H1 (cell line): ENCODE measurements at regions not wholly inside any gene's neighbourhood (a gene's known extent, or its start where the extent isn't known, plus 50 kb on each side); places are given as distances from the start of the nearest gene placed in this dataset.

Source experiments
- CTCF ChIA-PET: fragments of 300-600 bp; sonication (Branson Sonifier 250); formaldehyde crosslinking; loops from one replicate; lab custom pipeline; 2021; ENCODE audit not compliant: partially characterized antibody; lab: Charles Lee
- POLR2A ChIA-PET: fragments of 300-600 bp; sonication (Branson Sonifier 250); formaldehyde crosslinking; loops from one replicate; lab custom pipeline; 2021; ENCODE audit warnings: inconsistent platforms; ENCODE audit not compliant: partially characterized antibody; lab: Charles Lee
- DNase-seq, 2 experiments: peaks; one replicate each; pipeline versions ENCODE4 v3.0.0 to v3.0.0-alpha.2; 2010 to 2022; ENCODE audit warnings: low spot score in 2 of 2, low read depth in 1 of 2, mixed read lengths in 1 of 2
- FAIRE-seq: peaks from 2 replicates; lab custom pipeline; 2011; peaks lifted over from hg19 to GRCh38; lab: Jason Lieb, UNC
- H2AFZ ChIP-seq: 2 replicates; pipeline ENCODE4 v1.8.1; 2012; ENCODE audit warnings: low read length, inconsistent platforms
- H2AK5ac ChIP-seq: 2 replicates; pipeline ENCODE4 v1.6.1; 2013; ENCODE audit warnings: low read depth, low read length
- H2BK120ac ChIP-seq: replicated peaks from 2 replicates; pipeline ENCODE3; 2013; ENCODE audit warnings: low read depth, low read length, inconsistent platforms
- H2BK12ac ChIP-seq: 2 replicates; pipeline ENCODE4 v1.6.1; 2013; ENCODE audit warnings: low read depth, low read length
- H2BK15ac ChIP-seq: 2 replicates; pipeline ENCODE4 v1.6.1; 2013; ENCODE audit warnings: low read length
- H2BK20ac ChIP-seq: 2 replicates; pipeline ENCODE4 v1.6.1; 2013; ENCODE audit warnings: low read length
- H2BK5ac ChIP-seq: 2 replicates; pipeline ENCODE4 v1.6.1; 2013; ENCODE audit warnings: low read depth, low read length
- H3K14ac ChIP-seq: 2 replicates; pipeline ENCODE4 v1.6.1; 2013; ENCODE audit warnings: inconsistent platforms; ENCODE audit not compliant: insufficient read length
- H3K18ac ChIP-seq: 2 replicates; pipeline ENCODE4 v1.6.1; 2013; ENCODE audit warnings: low read length; ENCODE audit errors: extremely low read depth
- H3K23ac ChIP-seq: 2 replicates; pipeline ENCODE4 v1.6.1; 2013; ENCODE audit warnings: inconsistent platforms; ENCODE audit not compliant: insufficient read length
- H3K23me2 ChIP-seq: 2 replicates; pipeline ENCODE4 v1.6.1; 2013; ENCODE audit warnings: low read depth, low read length
- H3K27ac ChIP-seq: 2 replicates; pipeline ENCODE4 v1.6.1; 2011; ENCODE audit warnings: low read depth, low read length, inconsistent platforms
- H3K27me3 ChIP-seq, 4 experiments: replicated peaks in 1 of 4; 1 replicate in 1 of 4; 2 replicates in 3 of 4; pipeline versions ENCODE4 v1.6.1 to v1.8.1; 2011 to 2013; ENCODE audit warnings: low read length in 3 of 4, mild to moderate bottlenecking in 3 of 4, inconsistent platforms in 2 of 4, mixed read lengths in 2 of 4, moderate library complexity in 1 of 4; ENCODE audit not compliant: control insufficient read depth in 3 of 4, insufficient read depth in 3 of 4; ENCODE audit errors: extremely low read depth in 1 of 4
- H3K36me3 ChIP-seq, 4 experiments: 2 replicates each; pipeline versions ENCODE4 v1.6.1 to v1.8.1; 2011 to 2013; ENCODE audit warnings: mild to moderate bottlenecking in 4 of 4, low read length in 3 of 4, moderate library complexity in 2 of 4, control low read depth in 1 of 4, inconsistent platforms in 1 of 4; ENCODE audit not compliant: insufficient read depth in 4 of 4, control insufficient read depth in 2 of 4
- H3K4ac ChIP-seq: replicated peaks from 2 replicates; pipeline ENCODE3; 2013; ENCODE audit warnings: low read length, low read depth, mixed read lengths, inconsistent platforms; ENCODE audit not compliant: insufficient read length
- H3K4me1 ChIP-seq, 4 experiments: replicated peaks in 1 of 4; 1 replicate in 1 of 4; 2 replicates in 3 of 4; pipeline versions ENCODE4 v1.6.1 to v1.8.1; 2011 to 2013; ENCODE audit warnings: low read length in 3 of 4, inconsistent platforms in 2 of 4, mixed read lengths in 1 of 4; ENCODE audit not compliant: insufficient read depth in 4 of 4, control insufficient read depth in 3 of 4
- H3K4me2 ChIP-seq, 2 experiments: 2 replicates each; pipeline versions ENCODE4 v1.6.1 to v1.8.1; 2011 to 2013; ENCODE audit warnings: low read depth in 2 of 2, low read length in 2 of 2, control low read depth in 1 of 2, inconsistent platforms in 1 of 2, mild to moderate bottlenecking in 1 of 2; ENCODE audit not compliant: insufficient read depth in 1 of 2
- H3K4me3 ChIP-seq, 4 experiments: fragments of 200-600, 300-600 bp in 1 of 4; sonication (generic), shearing (Covaris generic), sonication (Bioruptor Twin) in 1 of 4; 2 replicates each; pipeline versions ENCODE4 v1.5.1 to v1.8.1; 2011 to 2016; ENCODE audit warnings: low read length in 4 of 4, low read depth in 3 of 4, control low read depth in 2 of 4, inconsistent platforms in 2 of 4, mild to moderate bottlenecking in 2 of 4, mixed read lengths in 1 of 4, moderate library complexity in 1 of 4; ENCODE audit not compliant: insufficient read depth in 2 of 4; ENCODE audit errors: extremely low read depth in 1 of 4
- H3K56ac ChIP-seq: replicated peaks from 2 replicates; pipeline ENCODE3; 2013; ENCODE audit warnings: low read depth, mild to moderate bottlenecking, mixed read lengths, low read length, inconsistent platforms; ENCODE audit not compliant: insufficient read length
- H3K79me1 ChIP-seq: 2 replicates; pipeline ENCODE4 v1.6.1; 2013; ENCODE audit warnings: low read depth, low read length, control low read depth
- H3K79me2 ChIP-seq, 2 experiments: 2 replicates each; pipeline versions ENCODE4 v1.6.1 to v1.8.1; 2012 to 2013; ENCODE audit warnings: low read length in 2 of 2, mild to moderate bottlenecking in 2 of 2, inconsistent platforms in 1 of 2; ENCODE audit not compliant: insufficient read depth in 2 of 2, control insufficient read depth in 1 of 2
- H3K9ac ChIP-seq, 4 experiments: replicated peaks in 1 of 4; 1 replicate in 1 of 4; 2 replicates in 3 of 4; pipeline versions ENCODE4 v1.6.1 to v1.8.1; 2011 to 2013; ENCODE audit warnings: low read depth in 3 of 4, low read length in 3 of 4, control low read depth in 2 of 4, mild to moderate bottlenecking in 2 of 4, moderate library complexity in 2 of 4, inconsistent platforms in 1 of 4; ENCODE audit errors: extremely low read depth in 1 of 4
- H3K9me3 ChIP-seq, 2 experiments: 2 replicates each; pipeline versions ENCODE4 v1.6.1 to v1.8.1; 2012 to 2013; ENCODE audit warnings: mild to moderate bottlenecking in 2 of 2, moderate library complexity in 2 of 2, control low read depth in 1 of 2, inconsistent platforms in 1 of 2, low read depth in 1 of 2, low read length in 1 of 2, mixed read lengths in 1 of 2; ENCODE audit not compliant: insufficient read depth in 2 of 2
- H4K20me1 ChIP-seq, 2 experiments: replicated peaks in 1 of 2; 2 replicates each; pipeline versions ENCODE3 to v1.8.1; 2011 to 2013; ENCODE audit warnings: inconsistent platforms in 2 of 2, low read length in 2 of 2, mild to moderate bottlenecking in 1 of 2; ENCODE audit not compliant: insufficient read depth in 2 of 2, control insufficient read depth in 1 of 2
- H4K5ac ChIP-seq: 2 replicates; pipeline ENCODE4 v1.6.1; 2013; ENCODE audit warnings: low read length, low read depth, mixed read lengths, inconsistent platforms; ENCODE audit not compliant: insufficient read length
- H4K8ac ChIP-seq: 2 replicates; pipeline ENCODE4 v1.8.0; 2013; ENCODE audit warnings: mild to moderate bottlenecking, moderate library complexity, low read length, inconsistent platforms; ENCODE audit not compliant: insufficient read depth; ENCODE audit errors: extremely low read depth
- H4K91ac ChIP-seq: replicated peaks from 2 replicates; pipeline ENCODE3; 2013; ENCODE audit warnings: low read length, mixed read lengths, inconsistent platforms; ENCODE audit not compliant: insufficient read length
- SAP30 ChIP-seq: fragments of 300-600 bp; sonication (generic); IDR thresholded peaks from 2 replicates; pipeline ENCODE4 v1.7.1; 2012; ENCODE audit warnings: low read length, moderate library complexity, mild to moderate bottlenecking, inconsistent platforms; ENCODE audit not compliant: insufficient read depth, insufficient replicate concordance
- SIX5 ChIP-seq: IDR thresholded peaks from 2 replicates; pipeline ENCODE4 v1.6.1; 2011; ENCODE audit warnings: mild to moderate bottlenecking, low read depth, low read length
- WGBS, 2 experiments: shearing (Covaris generic) in 1 of 2; methylation state at CpG; one replicate each; pipeline versions ENCODE4 v1.1.6 to v1.1.7; 2013 to 2015; ENCODE audit warnings: low lambda C conversion rate in 2 of 2, mixed read lengths in 2 of 2, inconsistent platforms in 1 of 2, low coverage in 1 of 2, missing lambda C conversion rate in 1 of 2; ENCODE audit not compliant: insufficient replicate concordance in 2 of 2, insufficient coverage in 1 of 2, insufficient read length in 1 of 2; ENCODE audit errors: extremely low coverage in 1 of 2, missing lambda C conversion rate in 1 of 2; 5-methylcytosine and 5-hydroxymethylcytosine counted together

DNA sequence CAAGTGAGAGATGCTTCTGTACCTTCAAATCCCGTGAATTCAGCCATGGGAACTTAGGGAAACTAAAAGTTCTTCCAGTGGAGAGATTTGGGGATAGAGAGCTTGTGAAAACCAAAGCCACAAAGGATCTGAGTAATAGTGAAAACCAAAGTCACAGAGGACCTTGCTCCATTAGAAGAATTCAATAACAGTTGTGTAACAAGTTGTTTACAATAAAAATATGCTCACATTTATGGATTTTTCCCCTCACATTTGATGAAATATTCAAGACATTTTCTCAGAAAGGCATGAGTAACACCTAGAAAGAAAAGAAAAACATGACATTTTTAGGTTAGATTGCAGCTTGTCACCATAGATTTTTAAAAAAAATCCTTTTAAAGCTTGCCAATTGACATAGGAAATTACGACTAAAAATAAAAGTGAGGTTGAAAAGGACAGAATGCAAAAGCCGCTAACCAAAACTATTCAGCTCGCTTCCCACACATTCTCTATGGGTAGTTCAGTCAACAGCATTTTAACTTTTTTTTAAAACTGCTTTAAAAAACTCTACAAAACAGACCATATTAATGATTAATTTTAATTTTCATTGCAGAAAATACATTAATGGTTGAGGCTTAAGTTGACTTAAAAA, 113.2 kb downstream of the CAND1 start:
- Histone ChIP-seq H2AFZ (no peak overlapping the region), H3K79me2 (no peaks in the 10 kb centered on the region), H3K4ac (no peak overlapping the region), H3K56ac (no peak overlapping the region), H4K8ac (no peak overlapping the region), H3K27me3 (no peaks in the 10 kb centered on the region), H3K9me3 (no peaks in the 10 kb centered on the region), H3K18ac (no peak overlapping the region), H4K5ac (no peak overlapping the region), H2AK5ac (no peak overlapping the region), H2BK5ac (no peak overlapping the region), H3K23me2 (no peaks in the 10 kb centered on the region), H2BK120ac (no peak overlapping the region), H3K14ac (no peak overlapping the region), H2BK15ac (no peak overlapping the region), H3K4me2 (no peak overlapping the region), H3K9ac (no peak overlapping the region), H3K27ac (no peak overlapping the region), H3K36me3 (no peaks in the 10 kb centered on the region), H4K20me1 (no peaks in the 10 kb centered on the region), H3K4me3 (no peak overlapping the region), H2BK12ac (no peak overlapping the region), H2BK20ac (no peak overlapping the region), H3K79me1 (no peaks in the 10 kb centered on the region), H4K91ac (no peak overlapping the region), H3K23ac (no peak overlapping the region), H3K4me1 (no peaks in the 10 kb centered on the region)
- FAIRE-seq, result no peak
- TF ChIP-seq SAP30, result no peak
- TF ChIP-seq SIX5, result no peak
- DNase-seq, result no peak
- ChIA-PET POLR2A (no interaction called here), CTCF (interaction anchor here (1.0 to 1.8 kb wide), 3 partner anchors 12 to 39 kb away, joined by 3 to 4 read pairs (median 4); no protein-coding TSS in a partner anchor)
- 93% methylated on average over 4 of the region's 4 CpGs; no CpG with 5 or more reads in 1 of the 2 experiments for WGBS, 2 experiments
